ENCODE measurements at regions not wholly inside any gene's neighbourhood (a gene's known extent, or its start where the extent isn't known, plus 50 kb on each side); places are given as distances from the start of the nearest gene placed in this dataset.
"Not testable (repeated sequence)": the region's sequence is repeated elsewhere in the genome, so short reads cannot be mapped to it uniquely, and the experiment has no call there.

GRCh38 chr20:60097285-60097684, 139.1 kb downstream of the CDH26 start:
- DNase-seq (ENCODE audit: low read depth): no peak

GRCh38 chr20:60100780-60101179, 142.6 kb downstream of the CDH26 start:
- no peak for DNase-seq (ENCODE audit: low read depth)

DNA sequence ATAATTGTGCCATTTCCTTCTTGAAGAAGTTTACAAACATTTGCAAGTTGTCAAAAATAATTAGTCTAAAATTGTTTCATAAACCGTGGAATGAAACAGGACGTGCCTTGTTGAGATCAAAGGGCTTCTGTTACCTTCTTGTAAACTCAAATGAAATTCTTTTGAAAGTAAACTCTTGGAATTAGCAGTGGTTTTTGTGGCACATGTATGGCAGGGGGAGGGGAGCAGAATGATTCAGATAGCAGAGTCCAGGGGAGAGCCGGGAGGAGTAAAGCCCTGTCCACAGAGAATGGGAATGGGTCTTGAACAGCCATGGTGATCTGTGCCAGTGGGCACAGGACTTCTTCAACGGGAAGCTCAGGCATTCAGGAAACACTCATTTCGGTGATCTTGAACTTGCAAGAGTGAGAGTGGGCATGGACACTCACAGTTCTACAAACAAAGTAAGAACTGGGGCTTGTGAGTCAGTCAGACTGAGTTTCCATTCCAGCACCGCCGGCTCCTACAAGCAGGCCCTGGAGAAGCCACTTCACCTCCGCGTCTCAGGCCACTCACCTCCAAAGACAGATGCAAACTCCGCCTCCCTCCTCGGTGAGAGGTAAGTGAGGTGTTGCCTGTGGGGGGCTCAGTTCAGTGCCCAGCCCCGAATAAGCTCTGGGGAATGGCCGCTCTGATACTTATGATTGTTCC, 143.1 kb downstream of the CDH26 start:
- peak; percentile 42 for DNase-seq (ENCODE audit: low read depth)

DNA sequence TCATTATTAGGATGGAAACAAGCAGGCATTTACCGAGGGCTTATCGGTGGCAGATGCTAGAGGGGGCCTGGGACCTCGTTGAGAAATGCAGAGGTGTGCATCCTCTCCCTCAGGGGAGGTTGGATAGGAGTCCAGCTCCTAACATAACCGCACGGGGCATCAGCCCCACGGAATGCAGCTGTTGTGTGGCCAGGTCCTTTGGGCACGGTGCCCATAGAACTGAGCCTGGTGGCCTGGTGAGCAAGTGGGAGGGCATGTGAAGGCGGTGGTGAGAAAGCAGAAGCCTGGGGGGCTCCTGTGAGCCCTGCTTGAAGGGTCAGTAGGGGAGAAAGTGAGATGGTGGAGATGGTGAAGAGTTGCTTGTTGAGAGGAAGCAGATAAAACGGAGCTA, 143.7 kb downstream of the CDH26 start:
- peak; percentile 52 for DNase-seq (ENCODE audit: low read depth)

GRCh38 chr20:60102665-60103210, 144.5 kb downstream of the CDH26 start:
- peak; percentile 25 for DNase-seq (ENCODE audit: low read depth)

DNA sequence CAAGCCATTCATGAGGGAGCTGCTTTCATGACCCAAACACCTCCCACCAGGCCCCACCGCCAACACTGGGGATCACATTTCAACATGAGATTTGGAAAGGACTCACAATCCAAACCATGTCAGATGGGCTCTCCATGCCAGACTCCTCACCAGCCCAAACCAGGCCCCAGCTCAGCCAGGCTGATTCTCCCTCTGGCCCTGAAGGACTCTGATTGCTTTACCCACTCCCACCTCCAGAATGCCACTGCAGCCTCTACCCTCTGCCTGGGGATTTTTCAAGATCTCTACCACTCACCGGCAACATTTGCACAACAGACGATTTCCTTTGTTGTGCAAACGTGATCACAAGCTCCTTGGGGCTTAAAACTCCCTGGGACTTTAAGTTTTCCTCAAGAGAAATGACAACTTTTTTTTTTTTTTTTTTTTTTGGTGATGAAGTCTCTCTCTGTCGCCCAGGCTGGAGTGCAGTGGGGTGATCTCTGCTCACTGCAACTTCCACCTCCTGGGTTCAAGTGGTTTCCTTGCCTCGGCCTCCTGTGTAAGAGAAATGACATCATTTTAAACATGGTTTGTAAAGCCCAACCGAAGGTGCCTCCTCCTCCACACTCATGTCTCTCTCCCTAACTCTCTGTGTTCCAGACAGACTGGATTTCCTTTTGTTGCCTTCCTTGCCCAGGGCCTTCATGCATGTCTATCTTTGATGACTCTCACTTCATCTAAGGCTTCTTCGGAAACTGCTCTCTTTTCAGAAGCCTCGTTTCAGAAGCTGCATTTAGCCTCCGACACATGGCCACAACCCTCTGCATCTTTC, 147.0 kb downstream of the CDH26 start:
- DNase-seq (ENCODE audit: low read depth): no peak

GRCh38 chr20:60106186-60106585, 148.0 kb downstream of the CDH26 start:
- DNase-seq (ENCODE audit: low read depth): not testable (repeated sequence)

DNA sequence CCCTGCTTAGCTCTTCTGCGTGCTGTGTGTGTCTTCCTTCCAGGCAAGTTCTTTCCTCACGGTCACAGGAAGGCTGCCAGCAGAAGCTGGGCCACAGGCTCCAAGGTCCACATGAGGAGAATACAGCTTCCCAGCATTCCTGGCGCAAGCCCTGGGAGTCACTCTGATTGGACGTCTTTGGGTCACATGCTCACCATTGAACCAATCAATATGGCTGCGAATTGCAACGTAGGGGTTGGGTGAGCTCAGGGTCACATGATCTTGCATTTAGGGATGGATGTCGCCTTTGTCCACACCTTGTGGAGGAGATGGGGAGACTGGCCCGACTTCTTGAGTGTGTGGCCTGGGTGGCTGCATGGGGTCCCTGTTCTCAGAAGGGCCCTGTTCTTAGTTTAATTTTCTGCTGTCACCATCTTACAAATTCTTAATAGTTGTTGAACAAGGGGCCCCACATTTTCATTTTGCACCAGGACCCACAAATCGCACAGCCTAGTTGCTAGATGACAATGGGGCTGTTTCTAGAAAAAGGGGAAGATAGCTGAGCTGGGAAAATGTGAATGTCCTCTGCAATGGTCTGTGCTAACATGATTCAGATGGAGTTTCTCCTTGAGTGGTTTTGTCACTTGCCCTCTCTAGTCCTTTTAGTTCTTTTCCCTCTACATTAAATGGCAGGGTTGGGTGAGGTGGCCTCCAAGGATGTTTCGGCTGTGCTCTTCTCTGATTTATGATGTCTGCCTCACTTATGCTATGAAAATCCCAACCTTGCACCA, 149.6 kb downstream of the CDH26 start:
- no peak for DNase-seq (ENCODE audit: low read depth)

DNA sequence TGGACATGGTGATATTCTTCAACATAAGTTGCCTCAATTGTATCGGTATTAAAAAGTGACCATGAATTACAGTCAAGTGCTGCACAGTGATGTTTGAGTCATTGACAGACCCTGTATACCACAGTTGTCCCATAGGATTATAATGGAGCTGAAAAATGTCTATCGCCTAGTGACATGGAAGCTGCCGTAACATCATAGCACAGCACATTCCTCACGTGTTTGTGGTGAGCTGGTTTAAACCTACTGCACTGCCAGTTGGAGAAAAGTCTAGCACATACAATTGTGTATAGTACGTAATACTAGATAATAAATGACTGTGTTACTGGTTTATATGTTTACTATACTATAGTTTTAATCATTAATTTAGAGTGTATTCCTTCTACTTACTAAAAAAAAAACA, 150.2 kb downstream of the CDH26 start:
- DNase-seq (ENCODE audit: low read depth): peak; percentile 68

DNA sequence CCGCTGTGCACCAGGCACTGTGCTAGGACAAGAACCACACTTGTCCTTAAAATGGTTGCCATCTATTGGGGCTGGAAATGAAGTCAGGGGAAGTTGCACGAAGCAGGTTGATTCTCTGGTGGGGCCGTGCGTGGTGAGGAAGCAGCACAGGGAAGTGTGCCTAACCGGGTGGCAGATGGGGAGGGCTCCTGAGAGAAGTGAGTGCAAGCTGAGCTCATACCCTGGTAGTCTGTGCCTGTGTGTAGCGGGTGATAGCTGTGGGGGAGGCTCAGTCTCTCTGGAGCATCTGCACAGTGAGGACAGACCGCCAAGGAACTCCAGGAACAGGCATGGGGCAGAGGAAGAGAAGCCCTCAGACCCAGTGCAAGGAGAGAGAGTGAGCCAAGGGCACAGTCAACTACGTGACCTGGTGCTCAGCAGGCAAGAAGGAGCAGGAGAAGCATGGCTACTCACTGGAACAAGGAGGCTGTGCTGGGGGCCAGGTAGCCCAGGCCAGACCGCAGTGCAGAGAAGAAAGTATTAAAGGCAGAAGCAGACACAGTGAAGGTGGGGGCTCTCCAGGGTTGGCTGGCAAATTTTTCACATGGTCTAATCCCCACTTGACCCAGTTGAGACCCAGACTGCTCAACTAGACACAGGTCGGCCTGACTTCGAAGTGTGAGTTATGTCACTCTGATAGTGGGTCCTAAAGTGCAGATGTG, 155.0 kb downstream of the CDH26 start:
- DNase-seq (ENCODE audit: low read depth): no peak

- no peak for DNase-seq (ENCODE audit: low read depth)
Measured at GRCh38 chr20:60113771-60114170, 155.5 kb downstream of the CDH26 start.

DNA sequence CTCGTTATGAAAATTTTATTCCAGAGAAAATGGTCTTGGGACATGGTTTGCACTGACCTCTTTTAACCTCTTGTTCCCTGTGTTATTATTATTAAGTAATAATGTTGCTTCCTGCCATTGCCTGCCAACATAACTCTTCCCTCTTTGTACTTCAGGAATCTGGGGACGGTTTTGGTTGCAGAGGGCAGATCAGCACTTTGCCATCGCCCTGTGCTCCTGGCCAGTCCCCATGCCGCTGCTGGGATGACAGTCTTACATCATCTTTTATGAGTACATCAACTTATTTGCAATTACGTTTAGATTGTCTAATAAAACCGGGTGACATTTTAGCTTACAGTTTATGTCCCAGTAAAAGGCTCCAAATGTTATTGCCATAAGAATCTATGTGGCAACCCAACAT, 157.2 kb downstream of the CDH26 start:
- no peak for DNase-seq (ENCODE audit: low read depth)

DNA sequence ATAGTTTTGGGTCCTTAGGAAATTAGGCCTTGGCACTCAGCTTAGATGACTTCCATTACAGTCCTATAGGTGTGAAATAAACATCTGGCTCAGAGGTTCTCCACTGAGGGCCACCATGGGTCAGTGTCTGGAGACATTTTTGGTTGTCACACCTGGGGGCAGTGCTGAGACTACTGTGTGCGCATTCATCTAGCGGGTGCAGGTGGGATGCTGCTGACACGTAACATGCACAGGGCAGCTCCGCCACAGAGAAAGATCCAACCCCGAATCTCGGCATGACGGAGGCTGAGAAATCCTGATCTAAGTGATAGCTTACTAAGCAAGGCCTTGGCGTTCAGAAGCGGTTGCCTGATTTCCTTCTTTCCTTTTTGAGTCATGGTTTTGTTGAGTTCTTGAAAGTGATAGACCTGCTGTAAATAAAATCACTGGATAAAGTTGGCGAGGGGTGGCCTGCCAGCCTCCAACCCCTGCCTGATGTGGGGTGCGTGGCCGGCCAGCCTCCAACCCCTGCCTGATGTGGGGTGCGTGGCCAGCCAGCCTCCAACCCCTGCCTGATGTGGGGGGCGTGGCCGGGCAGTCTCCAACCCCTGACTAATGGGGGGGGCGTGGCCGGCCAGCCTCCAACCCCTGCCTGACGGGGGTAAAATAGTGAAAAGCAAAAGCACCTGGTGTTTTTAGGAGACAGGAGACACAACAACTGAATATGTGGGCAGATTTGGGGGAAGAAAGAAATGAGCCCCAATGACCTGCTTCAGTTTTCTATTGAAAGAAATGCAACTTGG, 158.1 kb downstream of the CDH26 start:
- peak; percentile 60 for DNase-seq (ENCODE audit: low read depth)

- DNase-seq (ENCODE audit: low read depth): no peak
Measured at GRCh38 chr20:60117065-60117464, 158.8 kb downstream of the CDH26 start.

DNA sequence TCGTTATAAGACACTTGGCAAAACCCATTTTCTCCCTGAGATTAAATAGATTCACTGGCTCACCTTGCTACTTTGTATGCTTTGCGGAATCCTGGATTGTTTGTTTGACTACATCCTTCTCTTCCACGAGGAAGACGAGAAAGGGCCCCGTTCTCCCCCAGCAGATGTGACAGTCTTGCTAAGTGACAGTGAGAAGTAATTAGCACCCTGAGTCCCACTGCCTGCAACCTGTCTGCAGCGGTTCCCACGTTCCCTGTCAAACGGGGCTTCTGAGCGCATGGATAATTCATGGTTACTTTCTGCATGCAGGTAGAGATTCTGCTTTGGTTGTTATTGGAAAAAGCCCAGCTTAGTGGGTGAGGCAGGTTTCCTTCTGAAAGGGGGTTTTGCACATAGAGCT, 163.7 kb downstream of the CDH26 start:
- no peak for DNase-seq (ENCODE audit: low read depth)

GRCh38 chr20:60122671-60123070, 164.4 kb downstream of the CDH26 start:
- no peak for DNase-seq (ENCODE audit: low read depth)

- DNase-seq (ENCODE audit: low read depth): peak; percentile 18
Measured at GRCh38 chr20:60123096-60123495, 164.9 kb downstream of the CDH26 start.

DNA sequence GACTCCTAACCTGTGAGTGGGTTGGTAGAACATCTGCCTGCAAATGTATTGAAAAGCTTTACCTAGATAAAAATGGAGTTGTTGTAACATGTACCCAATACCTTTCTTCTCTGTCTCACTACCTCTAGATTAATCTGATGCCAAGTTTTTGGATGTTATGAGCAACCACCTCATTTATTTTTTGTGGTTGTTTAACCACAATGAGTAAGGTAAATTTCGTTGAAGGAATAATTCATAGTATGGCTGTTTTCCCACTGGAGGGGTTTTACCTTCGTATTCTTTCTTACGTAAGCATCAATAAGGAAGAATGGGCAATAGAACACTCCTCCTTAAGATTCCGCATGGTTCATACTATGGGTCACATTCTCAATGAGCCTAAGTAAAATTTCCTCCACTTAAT, 165.4 kb downstream of the CDH26 start:
- no peak for DNase-seq (ENCODE audit: low read depth)

GRCh38 chr20:60124776-60125381, 166.7 kb downstream of the CDH26 start:
- no peak for DNase-seq (ENCODE audit: low read depth)

- DNase-seq (ENCODE audit: low read depth): no peak
Measured at GRCh38 chr20:60125513-60125912, 167.3 kb downstream of the CDH26 start.

Measured in Daoy (cell line).